HepG2 (cell line): ENCODE measurements at regions not wholly inside any gene's neighbourhood (a gene's known extent, or its start where the extent isn't known, plus 50 kb on each side); places are given as distances from the start of the nearest gene placed in this dataset.

Experiments used
- ATAC-seq: fragments of 200-7000 bp; cut with Tn5 transposase; 3 replicates; pipeline ENCODE4 v1.9.1; 2020; ENCODE audit warnings: mild to moderate bottlenecking, moderate library complexity
- BruUV-seq: library from RNA; stranded (reverse); fragments of 400-500 nt; replicated peaks from 2 replicates; lab custom pipeline; 2021; lab: Mats Ljungman, UMichigan
- CTCF ChIA-PET: fragments of 300-600 bp; formaldehyde crosslinking; extraction: SDS; loops from one replicate; lab custom pipeline; 2021; ENCODE audit warnings: low total read pairs, inconsistent platforms, low intra/inter-chr PET ratio; lab: Yijun Ruan, JAX
- POLR2A ChIA-PET: fragments of 350-600 bp; sonication (Branson Sonifier 250); formaldehyde crosslinking; loops from one replicate; lab custom pipeline; 2020; ENCODE audit warnings: antibody characterized with exemption, inconsistent platforms; lab: Yijun Ruan, JAX
- DNase-seq: peaks from one replicate; pipeline ENCODE4 v3.0.0-alpha.2; 2015; ENCODE audit warnings: low spot score
- FAIRE-seq: peaks from 3 replicates; lab custom pipeline; 2011; peaks lifted over from hg19 to GRCh38; lab: Jason Lieb, UNC
- H2AFZ ChIP-seq: one replicate; pipeline ENCODE4 v1.6.1; 2011; ENCODE audit warnings: low read length, inconsistent platforms
- H3K27ac ChIP-seq: fragments of 300-600 bp; 3 replicates; pipeline ENCODE4 v1.8.0; 2011; ENCODE audit warnings: mixed run types, mild to moderate bottlenecking, mixed read lengths, low read length, inconsistent platforms; ENCODE audit not compliant: insufficient read depth; ENCODE audit errors: extremely low read length
- H3K27me3 ChIP-seq, 2 experiments: fragments of 200-600 bp in 1 of 2; 2 replicates in 1 of 2; 3 replicates in 1 of 2; pipeline versions ENCODE4 v1.6.0 to v1.8.0; 2011; ENCODE audit warnings: low read length in 2 of 2, mild to moderate bottlenecking in 2 of 2, moderate library complexity in 2 of 2, inconsistent platforms in 1 of 2; ENCODE audit not compliant: insufficient read depth in 2 of 2, control insufficient read depth in 1 of 2
- H3K36me3 ChIP-seq, 2 experiments: fragments of 200-600 bp in 1 of 2; replicated peaks in 1 of 2; 2 replicates in 1 of 2; 3 replicates in 1 of 2; pipeline versions ENCODE4 v1.5.1 to v1.8.0; 2011; ENCODE audit warnings: low read length in 2 of 2, inconsistent platforms in 1 of 2; ENCODE audit not compliant: insufficient read depth in 2 of 2, control insufficient read depth in 1 of 2
- H3K4me1 ChIP-seq: 2 replicates; pipeline ENCODE4 v1.5.1; 2012; ENCODE audit warnings: low read length, inconsistent platforms; ENCODE audit not compliant: insufficient read depth
- H3K4me2 ChIP-seq: 2 replicates; pipeline ENCODE4 v1.6.0; 2011; ENCODE audit warnings: low read depth, low read length, inconsistent platforms
- H3K4me3 ChIP-seq, 3 experiments: fragments of 200-600 bp in 1 of 3; sonication (generic), shearing (Covaris generic) in 1 of 3; replicated peaks in 1 of 3; 2 replicates each; pipeline ENCODE4 v1.5.1; 2011 to 2016; ENCODE audit warnings: low read length in 3 of 3, inconsistent platforms in 2 of 3, low read depth in 2 of 3, mild to moderate bottlenecking in 2 of 3, control low read depth in 1 of 3, mixed read lengths in 1 of 3; ENCODE audit not compliant: insufficient read depth in 1 of 3
- H3K79me2 ChIP-seq: one replicate; pipeline ENCODE4 v1.6.1; 2011; ENCODE audit warnings: low read length, inconsistent platforms; ENCODE audit not compliant: insufficient read depth
- H3K9ac ChIP-seq: 2 replicates; pipeline ENCODE4 v1.6.0; 2011; ENCODE audit warnings: mild to moderate bottlenecking, low read depth, low read length, inconsistent platforms; ENCODE audit not compliant: insufficient read depth
- H3K9me3 ChIP-seq: 2 replicates; pipeline ENCODE4 v1.5.1; 2012; ENCODE audit warnings: mild to moderate bottlenecking, low read length
- H4K20me1 ChIP-seq: 2 replicates; pipeline ENCODE4 v1.6.0; 2011; ENCODE audit warnings: inconsistent platforms, mild to moderate bottlenecking, low read length, moderate library complexity; ENCODE audit not compliant: insufficient read depth
- ATF6 ChIP-seq: sonication (generic); formaldehyde crosslinking; conservative IDR thresholded peaks from 2 replicates; pipeline ENCODE4 v1.4.0; 2020; ENCODE audit warnings: missing genetic modification reagents
- ELK4 ChIP-seq: sonication (generic); formaldehyde crosslinking; IDR thresholded peaks from 2 replicates; pipeline ENCODE4 v1.9.0; 2021; ENCODE audit warnings: missing genetic modification reagents, borderline replicate concordance
- FOXA1 ChIP-seq, 2 experiments: fragments of 450-650 bp in 1 of 2; sonication (generic) in 1 of 2; formaldehyde crosslinking in 1 of 2; IDR thresholded peaks; 2 replicates each; pipeline versions ENCODE4 v1.4.0 to v1.6.1; 2016 to 2020; ENCODE audit warnings: missing genetic modification reagents in 1 of 2
- GLI4 ChIP-seq: sonication (generic); formaldehyde crosslinking; IDR thresholded peaks from 2 replicates; pipeline ENCODE4 v1.5.1; 2020; ENCODE audit warnings: missing genetic modification reagents, mild to moderate bottlenecking, moderate library complexity, borderline replicate concordance
- GPN1 ChIP-seq: sonication (generic); formaldehyde crosslinking; IDR thresholded peaks from 2 replicates; pipeline ENCODE4 v1.5.1; 2020; ENCODE audit warnings: missing genetic modification reagents, borderline replicate concordance
- MTERF4 ChIP-seq: sonication (generic); formaldehyde crosslinking; IDR thresholded peaks from 2 replicates; pipeline ENCODE4 v1.8.0; 2023; ENCODE audit warnings: mild to moderate bottlenecking, missing genetic modification reagents
- PITX1 ChIP-seq: sonication (generic); formaldehyde crosslinking; IDR thresholded peaks from 2 replicates; pipeline ENCODE4 v1.5.1; 2020; ENCODE audit warnings: mild to moderate bottlenecking, missing genetic modification reagents
- SNAI1 ChIP-seq: sonication (generic); formaldehyde crosslinking; IDR thresholded peaks from 2 replicates; pipeline ENCODE4 v1.5.0; 2020; ENCODE audit warnings: mild to moderate bottlenecking, missing genetic modification reagents, borderline replicate concordance
- ZBTB7A ChIP-seq: sonication (generic); formaldehyde crosslinking; IDR thresholded peaks from 2 replicates; pipeline ENCODE4 v1.8.0; 2022; ENCODE audit warnings: mild to moderate bottlenecking, missing genetic modification reagents
- ZNF274 ChIP-seq: sonication (generic); formaldehyde crosslinking; IDR thresholded peaks from 2 replicates; pipeline ENCODE4 v1.5.1; 2020; ENCODE audit warnings: mild to moderate bottlenecking, missing genetic modification reagents
- ZNF276 ChIP-seq: sonication (generic); formaldehyde crosslinking; IDR thresholded peaks from 2 replicates; pipeline ENCODE4 v1.4.0; 2020; ENCODE audit warnings: mild to moderate bottlenecking, low read depth, missing genetic modification reagents
- ZNF33A ChIP-seq: sonication (generic); formaldehyde crosslinking; IDR thresholded peaks from 2 replicates; pipeline ENCODE4 v1.5.1; 2020; ENCODE audit warnings: missing genetic modification reagents, mild to moderate bottlenecking, moderate library complexity, borderline replicate concordance
- ZNF607 ChIP-seq: sonication (generic); formaldehyde crosslinking; IDR thresholded peaks from 2 replicates; pipeline ENCODE4 v1.5.1; 2020; ENCODE audit warnings: missing genetic modification reagents, mild to moderate bottlenecking, borderline replicate concordance
- ZNF609 ChIP-seq: sonication (generic); formaldehyde crosslinking; IDR thresholded peaks from 2 replicates; pipeline ENCODE4 v1.4.0; 2020; ENCODE audit warnings: mild to moderate bottlenecking, missing genetic modification reagents, borderline replicate concordance
- whole genome bisulfite sequencing: methylation state at CpG from one replicate; pipeline ENCODE4 v1.1.6; 2017; ENCODE audit warnings: low lambda C conversion rate; 5-methylcytosine and 5-hydroxymethylcytosine counted together
- in situ Hi-C: cut with HindIII; loops from 2 replicates; pipeline ENCODE4 v1.10.0; 2017; ENCODE audit warnings: low pct_unique_long_range_greater_than_20kb; ENCODE audit not compliant: extremely low pct_ligation_motif_present
- intact Hi-C: fragments of 100-400 bp; cut with micrococcal nuclease; formaldehyde crosslinking; loops from one replicate; pipeline ENCODE4 v1.10.0; 2022; ENCODE audit not compliant: unreplicated experiment

- Histone ChIP-seq H3K9me3 (peaks cover 41% of the 10 kb centered on the region), H3K27me3 (no peaks in the 10 kb centered on the region), H2AFZ (no peak overlapping the region), H3K4me2 (no peak overlapping the region), H3K4me3 (no peak overlapping the region), H3K4me1 (no peaks in the 10 kb centered on the region), H3K27ac (no peak overlapping the region), H4K20me1 (no peaks in the 10 kb centered on the region), H3K9ac (no peak overlapping the region), H3K79me2 (no peaks in the 10 kb centered on the region), H3K36me3 (no peaks in the 10 kb centered on the region)
- FAIRE-seq: no peak
- ChIA-PET CTCF (no interaction called here), POLR2A (no interaction called here)
- ATAC-seq: no peak
- no TSS peak for BruUV-seq
- in situ Hi-C loops: no loop called here
- intact Hi-C loops: no loop called here
- 2% methylated on average over 3 of the region's 3 CpGs for WGBS
- DNase-seq: no peak
- no peak for TF ChIP-seq ZBTB7A
- TF ChIP-seq ZNF33A (CRISPR knock-in tag): no peak
- TF ChIP-seq ELK4: no peak
- TF ChIP-seq ATF6: no peak
- no peak for TF ChIP-seq ZNF276 (CRISPR knock-in tag)
- no peak for TF ChIP-seq ZNF609 (CRISPR knock-in tag)
- TF ChIP-seq GPN1 (CRISPR knock-in tag): no peak
- TF ChIP-seq SNAI1: no peak
- TF ChIP-seq ZNF274 (CRISPR knock-in tag): no peak
- TF ChIP-seq PITX1 (CRISPR knock-in tag): no peak
- TF ChIP-seq GLI4 (CRISPR knock-in tag): no peak
- no peak for TF ChIP-seq MTERF4 (CRISPR knock-in tag)
- no peak for TF ChIP-seq FOXA1 (IDR thresholded peaks at IDR 0.05)
- TF ChIP-seq FOXA1 (CRISPR knock-in tag; IDR thresholded peaks at IDR 0.05): no peak
- TF ChIP-seq ZNF607 (CRISPR knock-in tag): no peak
Measured at GRCh38 chr4:104113850-104114249, 380.8 kb downstream of the CXXC4 start.
